ENCODE measurements at regions not wholly inside any gene's neighbourhood (a gene's known extent, or its start where the extent isn't known, plus 50 kb on each side); places are given as distances from the start of the nearest gene placed in this dataset.

DNA sequence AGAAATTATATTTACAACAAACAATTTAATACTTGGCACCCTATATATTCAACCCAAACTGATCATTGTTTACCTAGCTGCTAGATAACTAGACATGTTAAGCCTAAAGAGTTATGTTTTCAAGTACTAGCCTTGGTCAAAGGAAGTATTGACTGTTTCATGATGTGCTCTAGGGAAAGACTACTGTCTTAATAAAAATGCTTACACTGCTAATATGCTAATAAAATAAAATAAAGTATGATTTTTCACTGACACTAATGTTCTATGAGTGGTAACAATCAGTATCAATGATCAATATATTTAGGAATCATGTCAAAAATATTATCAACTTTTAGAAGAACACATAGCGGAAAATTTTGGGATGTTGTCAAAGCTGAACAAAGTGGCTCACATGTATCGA lies 225.5 kb downstream of the OSR1 start:
- no peaks in the 10 kb centered on the region for H3K27me3 ChIP-seq (ENCODE audit: insufficient read depth, low read length, poor library complexity, severe bottlenecking)
- H4K20me1 ChIP-seq (ENCODE audit: insufficient read depth, low read length, poor library complexity, severe bottlenecking): no peaks in the 10 kb centered on the region
- no peaks in the 10 kb centered on the region for H3K9me2 ChIP-seq (replicated peaks; ENCODE audit: low read depth, low read length)
- no peak for TF ChIP-seq EZH2phosphoT487 (IDR thresholded peaks at IDR 0.05; ENCODE audit: borderline replicate concordance)
- TF ChIP-seq, protein P1, sequence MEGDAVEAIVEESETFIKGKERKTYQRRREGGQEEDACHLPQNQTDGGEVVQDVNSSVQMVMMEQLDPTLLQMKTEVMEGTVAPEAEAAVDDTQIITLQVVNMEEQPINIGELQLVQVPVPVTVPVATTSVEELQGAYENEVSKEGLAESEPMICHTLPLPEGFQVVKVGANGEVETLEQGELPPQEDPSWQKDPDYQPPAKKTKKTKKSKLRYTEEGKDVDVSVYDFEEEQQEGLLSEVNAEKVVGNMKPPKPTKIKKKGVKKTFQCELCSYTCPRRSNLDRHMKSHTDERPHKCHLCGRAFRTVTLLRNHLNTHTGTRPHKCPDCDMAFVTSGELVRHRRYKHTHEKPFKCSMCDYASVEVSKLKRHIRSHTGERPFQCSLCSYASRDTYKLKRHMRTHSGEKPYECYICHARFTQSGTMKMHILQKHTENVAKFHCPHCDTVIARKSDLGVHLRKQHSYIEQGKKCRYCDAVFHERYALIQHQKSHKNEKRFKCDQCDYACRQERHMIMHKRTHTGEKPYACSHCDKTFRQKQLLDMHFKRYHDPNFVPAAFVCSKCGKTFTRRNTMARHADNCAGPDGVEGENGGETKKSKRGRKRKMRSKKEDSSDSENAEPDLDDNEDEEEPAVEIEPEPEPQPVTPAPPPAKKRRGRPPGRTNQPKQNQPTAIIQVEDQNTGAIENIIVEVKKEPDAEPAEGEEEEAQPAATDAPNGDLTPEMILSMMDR (conservative IDR thresholded peaks at IDR 0.05; ENCODE audit: low read length): no peak
- no peaks in the 10 kb centered on the region for H3F3A ChIP-seq (ENCODE audit: low read depth)
- H3K36me3 ChIP-seq (ENCODE audit: insufficient read depth, low read length): no peaks in the 10 kb centered on the region
- H3K4me1 ChIP-seq (ENCODE audit: insufficient read depth, low read length, poor library complexity, severe bottlenecking): no peaks in the 10 kb centered on the region
- no peak overlapping the region for H2AFZ ChIP-seq (ENCODE audit: low read length)
- H3K9ac ChIP-seq (ENCODE audit: low read depth, low read length, poor library complexity, severe bottlenecking): no peak overlapping the region
- H3K4me2 ChIP-seq (ENCODE audit: low read depth, low read length, poor library complexity, severe bottlenecking): no peak overlapping the region
- no peak overlapping the region for H3K4me3 ChIP-seq (ENCODE audit: low read length, poor library complexity, severe bottlenecking)
- no peaks in the 10 kb centered on the region for H3K79me2 ChIP-seq (ENCODE audit: insufficient read depth, low read length)
- H3K9me3 ChIP-seq (ENCODE audit: insufficient read depth, low read depth, low read length): no peaks in the 10 kb centered on the region

DNA sequence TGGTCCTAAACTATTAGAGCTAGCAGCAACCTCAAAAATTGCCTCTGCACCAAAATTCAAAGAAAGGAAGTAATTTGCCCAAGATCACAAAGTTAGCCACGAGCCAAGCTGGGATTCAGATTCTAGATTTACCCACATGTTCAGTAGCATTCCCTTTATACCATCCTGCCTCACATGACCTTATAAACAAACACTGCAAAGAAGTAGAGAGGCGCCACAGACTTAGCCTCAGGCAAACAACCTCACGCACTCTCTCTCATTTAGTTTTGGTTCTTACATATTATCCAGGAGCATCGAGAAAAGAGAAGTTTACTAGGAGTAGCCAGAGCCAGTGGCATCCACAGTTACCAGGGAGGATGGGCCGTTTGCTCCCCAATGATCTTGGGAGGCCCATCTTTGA lies 226.6 kb downstream of the OSR1 start:
- no peaks in the 10 kb centered on the region for H3F3A ChIP-seq (ENCODE audit: low read depth)
- no peak overlapping the region for H2AFZ ChIP-seq (ENCODE audit: low read length)
- H3K9me3 ChIP-seq (ENCODE audit: insufficient read depth, low read depth, low read length): no peaks in the 10 kb centered on the region
- H3K4me2 ChIP-seq (ENCODE audit: low read depth, low read length, poor library complexity, severe bottlenecking): no peak overlapping the region
- H3K9me2 ChIP-seq (replicated peaks; ENCODE audit: low read depth, low read length): no peaks in the 10 kb centered on the region
- no peak overlapping the region for H3K9ac ChIP-seq (ENCODE audit: low read depth, low read length, poor library complexity, severe bottlenecking)
- H3K27me3 ChIP-seq (ENCODE audit: insufficient read depth, low read length, poor library complexity, severe bottlenecking): no peaks in the 10 kb centered on the region
- TF ChIP-seq, protein P1 (conservative IDR thresholded peaks at IDR 0.05; ENCODE audit: low read length): no peak
- TF ChIP-seq EZH2phosphoT487 (IDR thresholded peaks at IDR 0.05; ENCODE audit: borderline replicate concordance): no peak
- no peaks in the 10 kb centered on the region for H3K4me1 ChIP-seq (ENCODE audit: insufficient read depth, low read length, poor library complexity, severe bottlenecking)
- H3K36me3 ChIP-seq (ENCODE audit: insufficient read depth, low read length): no peaks in the 10 kb centered on the region
- no peaks in the 10 kb centered on the region for H4K20me1 ChIP-seq (ENCODE audit: insufficient read depth, low read length, poor library complexity, severe bottlenecking)
- no peak overlapping the region for H3K4me3 ChIP-seq (ENCODE audit: low read length, poor library complexity, severe bottlenecking)
- no peaks in the 10 kb centered on the region for H3K79me2 ChIP-seq (ENCODE audit: insufficient read depth, low read length)

DNA sequence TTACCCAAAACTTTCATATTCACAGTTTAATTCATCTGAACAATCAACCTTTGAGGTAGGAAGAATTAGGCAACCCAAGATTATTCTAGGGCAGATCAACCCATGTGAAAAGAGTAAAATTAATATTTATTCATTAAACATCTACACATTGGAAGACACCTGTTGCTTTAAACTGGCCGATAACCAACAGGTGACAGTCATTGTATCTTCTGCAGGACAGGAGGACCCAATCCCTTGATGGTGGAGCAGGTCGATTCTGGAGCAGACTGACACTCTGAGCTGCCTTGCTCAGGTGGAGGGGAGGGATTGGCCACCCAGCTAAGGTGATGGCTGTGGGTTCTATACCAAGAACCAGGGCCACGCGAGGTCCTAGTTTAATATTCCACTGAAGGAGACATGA lies 230.3 kb downstream of the OSR1 start:
- no peaks in the 10 kb centered on the region for H3K36me3 ChIP-seq (ENCODE audit: insufficient read depth, low read length)
- no peaks in the 10 kb centered on the region for H4K20me1 ChIP-seq (ENCODE audit: insufficient read depth, low read length, poor library complexity, severe bottlenecking)
- no peaks in the 10 kb centered on the region for H3K9me3 ChIP-seq (ENCODE audit: insufficient read depth, low read depth, low read length)
- H3K27me3 ChIP-seq (ENCODE audit: insufficient read depth, low read length, poor library complexity, severe bottlenecking): no peaks in the 10 kb centered on the region
- H3K4me1 ChIP-seq (ENCODE audit: insufficient read depth, low read length, poor library complexity, severe bottlenecking): no peaks in the 10 kb centered on the region
- H3K4me2 ChIP-seq (ENCODE audit: low read depth, low read length, poor library complexity, severe bottlenecking): no peak overlapping the region
- no peak for TF ChIP-seq EZH2phosphoT487 (IDR thresholded peaks at IDR 0.05; ENCODE audit: borderline replicate concordance)
- no peak overlapping the region for H3K9ac ChIP-seq (ENCODE audit: low read depth, low read length, poor library complexity, severe bottlenecking)
- H3K4me3 ChIP-seq (ENCODE audit: low read length, poor library complexity, severe bottlenecking): no peak overlapping the region
- H2AFZ ChIP-seq (ENCODE audit: low read length): no peak overlapping the region
- H3K79me2 ChIP-seq (ENCODE audit: insufficient read depth, low read length): no peaks in the 10 kb centered on the region
- no peaks in the 10 kb centered on the region for H3K9me2 ChIP-seq (replicated peaks; ENCODE audit: low read depth, low read length)
- H3F3A ChIP-seq (ENCODE audit: low read depth): no peaks in the 10 kb centered on the region

DNA sequence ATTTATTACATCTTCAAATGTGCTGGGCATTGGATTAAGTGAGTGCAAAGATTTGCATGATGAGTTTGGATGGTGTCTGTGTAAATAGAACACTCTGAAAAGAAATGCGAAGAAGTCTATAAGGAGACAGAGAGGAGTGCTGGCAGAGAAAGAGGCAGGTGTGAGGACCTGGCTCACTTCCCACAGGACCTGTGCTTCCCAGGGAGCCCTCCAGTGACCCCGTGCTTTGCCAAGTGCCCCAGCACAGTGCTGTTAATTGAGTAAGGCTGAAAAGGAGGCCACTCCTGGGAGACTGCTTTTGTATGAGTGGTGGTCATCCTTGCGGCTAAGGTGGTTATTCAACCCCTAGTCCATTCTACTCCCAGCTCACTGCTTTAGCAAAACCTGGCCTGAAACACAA lies 230.8 kb downstream of the OSR1 start:
- Histone ChIP-seq H3K4me3 (ENCODE audit: low read length, poor library complexity, severe bottlenecking) (no peak overlapping the region), H4K20me1 (ENCODE audit: insufficient read depth, low read length, poor library complexity, severe bottlenecking) (no peaks in the 10 kb centered on the region), H3K36me3 (ENCODE audit: insufficient read depth, low read length) (no peaks in the 10 kb centered on the region), H3F3A (ENCODE audit: low read depth) (no peaks in the 10 kb centered on the region), H3K27me3 (ENCODE audit: insufficient read depth, low read length, poor library complexity, severe bottlenecking) (no peaks in the 10 kb centered on the region), H3K9me2 (replicated peaks; ENCODE audit: low read depth, low read length) (no peaks in the 10 kb centered on the region), H3K9ac (ENCODE audit: low read depth, low read length, poor library complexity, severe bottlenecking) (no peak overlapping the region), H2AFZ (ENCODE audit: low read length) (no peak overlapping the region), H3K4me1 (ENCODE audit: insufficient read depth, low read length, poor library complexity, severe bottlenecking) (no peaks in the 10 kb centered on the region), H3K9me3 (ENCODE audit: insufficient read depth, low read depth, low read length) (no peaks in the 10 kb centered on the region), H3K79me2 (ENCODE audit: insufficient read depth, low read length) (no peaks in the 10 kb centered on the region), H3K4me2 (ENCODE audit: low read depth, low read length, poor library complexity, severe bottlenecking) (no peak overlapping the region)
- TF ChIP-seq, protein P1 (conservative IDR thresholded peaks at IDR 0.05; ENCODE audit: low read length): no peak
- TF ChIP-seq EZH2phosphoT487 (IDR thresholded peaks at IDR 0.05; ENCODE audit: borderline replicate concordance): no peak

Measured in Loucy (cell line).